HG02870 (cell line): ENCODE measurements at regions not wholly inside any gene's neighbourhood (a gene's known extent, or its start where the extent isn't known, plus 50 kb on each side); places are given as distances from the start of the nearest gene placed in this dataset.
"Not testable (repeated sequence)": the region's sequence is repeated elsewhere in the genome, so short reads cannot be mapped to it uniquely, and the experiment has no call there.

Experiments used
- ATAC-seq: cut with Tn5 transposase; IDR thresholded peaks from one replicate; pipeline ENCODE4 v1.9.1; 2021; ENCODE audit warnings: mild to moderate bottlenecking, moderate library complexity; ENCODE audit not compliant: unreplicated experiment

- no peak for ATAC-seq
Measured at GRCh38 chr6:95848717-95849116, 167.1 kb upstream of the FUT9 start.

GRCh38 chr6:95856876-95857364, 158.9 kb upstream of the FUT9 start:
- no peak for ATAC-seq

- ATAC-seq = no peak
Measured at GRCh38 chr6:95865857-95866256, 149.9 kb upstream of the FUT9 start.

- peak; percentile 63 for ATAC-seq
Measured at GRCh38 chr6:95866732-95867131, 149.0 kb upstream of the FUT9 start.

- no peak for ATAC-seq
Measured at GRCh38 chr6:95867205-95867604, 148.6 kb upstream of the FUT9 start.

- ATAC-seq = no peak
Measured at GRCh38 chr6:95877480-95877879, 138.3 kb upstream of the FUT9 start.

- ATAC-seq = no peak
Measured at GRCh38 chr6:95879856-95880255, 135.9 kb upstream of the FUT9 start.

- ATAC-seq = no peak
Measured at GRCh38 chr6:95882371-95882770, 133.4 kb upstream of the FUT9 start.

GRCh38 chr6:95888711-95889110, 127.1 kb upstream of the FUT9 start:
- ATAC-seq = not testable (repeated sequence)

GRCh38 chr6:95905132-95905531, 110.6 kb upstream of the FUT9 start:
- no peak for ATAC-seq

GRCh38 chr6:95917034-95917433, 98.7 kb upstream of the FUT9 start:
- no peak for ATAC-seq

- ATAC-seq = peak; percentile 68
Measured at GRCh38 chr6:95923518-95923917, 92.3 kb upstream of the FUT9 start.

GRCh38 chr6:95935736-95936135, 80.0 kb upstream of the FUT9 start:
- ATAC-seq = no peak

- ATAC-seq = no peak
Measured at GRCh38 chr6:95946906-95947305, 68.9 kb upstream of the FUT9 start.

GRCh38 chr6:95948324-95948723, 67.5 kb upstream of the FUT9 start:
- ATAC-seq = no peak

GRCh38 chr6:95949985-95950384, 65.8 kb upstream of the FUT9 start:
- ATAC-seq = no peak

- ATAC-seq = no peak
Measured at GRCh38 chr6:95958686-95959085, 57.1 kb upstream of the FUT9 start.

- no peak for ATAC-seq
Measured at GRCh38 chr6:95959261-95959660, 56.5 kb upstream of the FUT9 start.
